ENCODE measurements at regions not wholly inside any gene's neighbourhood (a gene's known extent, or its start where the extent isn't known, plus 50 kb on each side); places are given as distances from the start of the nearest gene placed in this dataset.
"Not testable (repeated sequence)": the region's sequence is repeated elsewhere in the genome, so short reads cannot be mapped to it uniquely, and the experiment has no call there.

DNA sequence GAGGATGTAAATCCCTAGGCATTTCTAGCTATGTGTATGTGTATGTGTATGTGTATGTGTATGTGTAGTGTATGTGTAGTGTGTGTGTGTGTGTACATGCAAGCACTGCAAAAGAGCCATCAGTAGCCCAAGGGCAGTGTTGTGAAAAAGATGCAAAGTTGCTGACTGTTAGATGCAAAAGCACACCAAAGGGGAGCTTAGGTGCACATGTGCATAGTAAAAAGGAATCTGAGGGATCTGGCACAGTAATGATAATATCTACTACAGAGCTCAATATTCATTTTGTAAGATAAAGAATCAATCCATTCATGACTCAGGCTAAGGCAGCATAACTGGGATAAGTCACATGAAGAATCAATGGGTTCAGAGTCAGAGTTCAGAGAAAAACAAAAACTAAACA, 80.2 kb downstream of the TMEM47 start:
- no peak for DNase-seq (ENCODE audit: low spot score)
- intact Hi-C loops (cut with DNase I) = no loop called here

DNA sequence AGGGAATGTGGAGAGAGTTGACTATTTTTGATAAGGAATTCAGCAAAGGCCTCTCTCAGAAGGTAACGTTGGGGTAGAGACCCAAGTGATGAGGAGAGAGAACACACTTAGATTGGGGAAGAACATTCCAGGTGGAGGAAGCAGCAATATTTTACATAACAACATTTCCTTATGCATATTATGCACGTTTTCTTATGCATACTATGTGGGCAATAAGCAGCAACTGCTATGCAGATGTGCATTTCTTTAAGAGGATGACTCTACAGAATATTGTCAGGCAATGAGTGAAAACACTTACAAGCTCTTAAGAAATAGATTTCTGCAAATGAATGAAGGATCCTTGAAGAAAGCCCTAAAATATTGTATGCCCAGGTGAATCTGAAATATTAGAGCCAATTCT, 91.1 kb downstream of the TMEM47 start:
- no peak for DNase-seq (ENCODE audit: low spot score)
- intact Hi-C loops (cut with DNase I) = no loop called here

DNA sequence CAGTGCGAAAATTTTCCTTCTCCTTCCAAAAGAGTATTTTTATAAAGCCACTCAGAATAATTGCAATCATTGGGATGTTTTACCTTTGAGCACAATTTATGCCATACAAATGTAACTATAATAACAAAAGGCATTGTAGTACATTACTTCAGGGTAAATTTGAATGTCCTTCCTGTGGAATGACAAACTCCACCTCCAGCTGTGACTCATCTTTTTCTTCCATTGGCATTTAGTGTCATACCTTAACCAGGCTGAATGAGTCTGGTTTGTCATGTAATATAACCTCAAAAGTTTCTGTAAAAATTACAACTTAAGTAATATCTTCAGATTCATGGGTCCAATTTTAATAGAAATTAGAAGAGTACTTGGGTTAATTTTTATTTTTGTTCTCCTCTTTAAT, 93.3 kb downstream of the TMEM47 start:
- intact Hi-C loops (cut with DNase I) = no loop called here
- no peak for DNase-seq (ENCODE audit: low spot score)

GRCh38 chrX:34563061-34563460, 94.0 kb downstream of the TMEM47 start:
- intact Hi-C loops (cut with DNase I) = no loop called here
- no peak for DNase-seq (ENCODE audit: low spot score)

- intact Hi-C loops (cut with DNase I) = no loop called here
- DNase-seq (ENCODE audit: low spot score) = no peak
These were observed 95.1 kb downstream of the TMEM47 start for GRCh38 chrX:34562006-34562405.

GRCh38 chrX:34560180-34560579, 96.9 kb downstream of the TMEM47 start:
- intact Hi-C loops (cut with DNase I) = no loop called here
- DNase-seq (ENCODE audit: low spot score) = no peak

DNA sequence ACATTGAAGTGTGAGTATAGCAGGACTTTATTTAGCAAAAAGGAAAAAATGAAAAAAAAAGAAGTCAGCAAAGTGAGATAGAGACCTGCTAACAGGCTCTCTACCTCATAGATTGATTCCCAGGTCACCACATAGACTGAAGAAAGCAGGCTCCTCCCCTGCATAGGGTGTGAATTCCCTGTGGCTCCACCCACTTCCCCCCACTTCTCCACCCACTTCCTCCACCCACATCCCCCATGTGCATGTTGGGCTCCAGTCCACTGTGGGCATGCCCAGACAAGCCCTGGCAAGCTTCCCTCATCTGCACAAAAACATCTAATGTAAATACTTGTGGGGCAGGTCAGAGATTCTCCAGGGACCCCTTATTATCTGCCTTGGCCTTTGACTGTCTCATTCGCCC, 97.8 kb downstream of the TMEM47 start:
- intact Hi-C loops (cut with DNase I) = no loop called here
- DNase-seq (ENCODE audit: low spot score) = no peak

- no peak for DNase-seq (ENCODE audit: low spot score)
- intact Hi-C loops (cut with DNase I) = no loop called here
These were observed 99.4 kb downstream of the TMEM47 start for GRCh38 chrX:34557733-34558132.

- DNase-seq (ENCODE audit: low spot score) = no peak
- intact Hi-C loops (cut with DNase I) = no loop called here
These were observed 101.6 kb downstream of the TMEM47 start for GRCh38 chrX:34555481-34555880.

GRCh38 chrX:34546366-34546765, 110.7 kb downstream of the TMEM47 start:
- DNase-seq (ENCODE audit: low spot score) = no peak
- intact Hi-C loops (cut with DNase I) = no loop called here

DNA sequence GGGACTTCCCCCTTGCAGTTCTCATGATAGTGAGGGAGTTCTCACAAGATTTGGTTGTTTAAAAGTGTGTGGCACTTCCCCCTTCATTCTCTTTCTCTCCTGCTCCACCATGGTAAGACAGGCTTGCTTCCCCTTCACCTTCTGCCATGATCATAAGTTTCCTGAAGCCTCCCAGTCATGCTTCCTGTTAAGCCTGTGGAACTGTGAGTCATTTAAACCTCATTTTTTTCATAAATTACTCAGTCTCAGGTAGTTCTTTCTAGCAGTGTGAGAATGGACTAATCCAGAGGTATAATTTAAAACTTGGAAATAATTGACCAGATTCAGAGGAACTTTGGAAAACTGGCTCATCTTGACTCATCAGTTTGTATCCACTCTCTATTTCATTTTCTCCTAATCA, 129.0 kb downstream of the TMEM47 start:
- DNase-seq (ENCODE audit: low spot score) = no peak
- intact Hi-C loops (cut with DNase I) = no loop called here

- intact Hi-C loops (cut with DNase I) = no loop called here
- no peak for DNase-seq (ENCODE audit: low spot score)
These were observed 135.5 kb downstream of the TMEM47 start for GRCh38 chrX:34521563-34521962.

DNA sequence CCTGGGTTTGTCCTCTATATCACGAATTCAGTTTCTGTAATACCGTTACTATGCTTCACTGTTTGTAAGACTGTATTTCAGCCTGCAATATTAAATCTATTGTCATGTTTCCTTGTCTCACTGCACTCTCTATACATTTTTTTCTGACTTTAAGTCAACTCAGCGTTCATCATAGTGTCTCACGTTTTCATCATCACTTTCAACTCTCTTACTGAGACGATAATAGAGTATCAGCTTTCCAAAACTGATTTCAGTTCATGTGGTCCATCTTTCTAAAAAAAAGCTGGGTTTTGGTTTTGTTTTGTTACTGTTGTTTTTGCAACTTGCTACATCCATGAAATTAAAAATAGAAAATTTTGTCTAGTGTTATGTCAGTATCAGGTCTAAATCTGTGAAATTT, 147.7 kb downstream of the TMEM47 start:
- intact Hi-C loops (cut with DNase I) = no loop called here
- no peak for DNase-seq (ENCODE audit: low spot score)

- no peak for DNase-seq (ENCODE audit: low spot score)
- intact Hi-C loops (cut with DNase I) = no loop called here
These were observed 154.0 kb downstream of the TMEM47 start for GRCh38 chrX:34503119-34503518.

DNA sequence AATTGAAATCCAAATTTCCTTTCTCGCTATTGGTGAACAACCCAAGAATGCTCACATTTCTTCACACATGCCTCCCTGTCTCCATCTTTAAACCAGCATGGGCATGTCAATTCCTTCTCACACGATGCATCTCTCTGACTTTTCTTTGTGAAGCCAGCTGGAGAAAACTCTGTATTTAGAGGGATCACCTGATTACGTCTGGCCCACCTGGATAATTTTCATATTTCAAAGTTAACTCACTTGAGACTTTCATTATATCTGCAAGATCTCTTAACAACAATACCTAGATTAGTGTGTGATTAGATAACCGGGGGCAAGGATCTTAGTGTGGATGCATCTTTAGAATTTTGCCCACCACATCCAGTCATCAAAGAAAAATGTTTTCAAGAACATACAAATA, 164.0 kb downstream of the TMEM47 start:
- DNase-seq (ENCODE audit: low spot score) = no peak
- intact Hi-C loops (cut with DNase I) = no loop called here

GRCh38 chrX:34491126-34491525, 166.0 kb downstream of the TMEM47 start:
- intact Hi-C loops (cut with DNase I) = no loop called here

DNA sequence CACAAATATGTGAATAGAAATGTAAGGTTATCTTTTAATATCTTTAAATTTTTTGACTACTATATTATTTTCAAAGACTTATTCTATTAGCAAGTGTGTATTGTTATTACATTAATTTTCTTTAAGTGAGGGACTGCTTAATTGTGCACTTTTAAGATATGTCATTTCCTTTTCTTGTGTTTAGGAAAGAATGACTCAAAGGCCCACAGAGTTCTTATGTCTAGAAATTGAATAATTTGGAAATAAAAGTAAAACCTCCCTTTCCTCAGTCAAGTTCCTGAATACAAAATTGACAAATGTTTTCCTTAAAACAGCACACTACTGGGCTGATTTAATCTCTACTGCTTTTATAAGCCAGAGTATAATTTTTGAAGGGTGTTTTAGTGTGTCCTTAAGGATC, 169.7 kb downstream of the TMEM47 start:
- no peak for DNase-seq (ENCODE audit: low spot score)

More at GRCh38 chrX:34491126-34491525, 166.0 kb downstream of the TMEM47 start:
- no peak for DNase-seq (ENCODE audit: low spot score)

GRCh38 chrX:34483980-34484379, 173.1 kb downstream of the TMEM47 start:
- intact Hi-C loops (cut with DNase I) = no loop called here
- no peak for DNase-seq (ENCODE audit: low spot score)

More for the DNA sequence above, 169.7 kb downstream of the TMEM47 start:
- intact Hi-C loops (cut with DNase I) = no loop called here

DNA sequence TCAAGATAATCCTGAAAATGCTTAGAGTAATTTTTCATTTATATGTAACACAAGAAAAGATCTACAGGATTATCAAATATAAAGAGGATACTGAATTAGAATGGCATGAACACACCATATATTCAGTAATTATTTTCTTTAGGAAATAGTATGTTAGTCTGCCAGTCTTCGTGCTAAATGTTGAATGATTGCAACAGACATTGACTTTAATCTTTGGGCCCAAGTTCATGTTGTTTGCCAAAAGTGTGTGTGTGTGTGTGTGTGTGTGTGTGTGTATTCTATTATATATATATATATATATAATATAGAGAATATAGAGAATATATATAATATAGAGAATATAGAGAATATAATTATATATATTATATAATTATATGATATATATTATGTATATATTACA, 186.6 kb downstream of the TMEM47 start:
- no peak for DNase-seq (ENCODE audit: low spot score)
- intact Hi-C loops (cut with DNase I) = no loop called here

- intact Hi-C loops (cut with DNase I) = no loop called here
These were observed 189.6 kb downstream of the TMEM47 start for GRCh38 chrX:34467437-34467836.

DNA sequence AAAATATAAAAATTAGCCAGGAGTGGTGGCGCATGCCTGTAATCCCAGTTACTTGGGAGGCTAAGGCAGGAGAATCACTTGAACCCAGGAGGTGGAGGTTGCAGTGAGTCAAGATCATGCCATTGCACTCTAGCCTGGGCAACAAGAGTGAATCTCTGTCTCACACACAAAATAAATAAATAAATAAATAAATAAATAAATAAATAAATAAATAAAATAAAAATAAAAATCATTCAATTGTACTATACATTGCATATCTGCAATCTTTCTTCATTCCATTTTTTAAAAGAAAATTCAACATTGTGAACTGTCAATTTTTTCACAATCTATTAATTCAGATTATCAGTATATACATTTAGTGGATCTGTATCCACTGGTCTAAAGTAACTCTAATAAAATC, 193.9 kb downstream of the TMEM47 start:
- DNase-seq (ENCODE audit: low spot score); intact Hi-C loops (cut with DNase I): not testable (repeated sequence)

More at GRCh38 chrX:34467437-34467836, 189.6 kb downstream of the TMEM47 start:
- no peak for DNase-seq (ENCODE audit: low spot score)

- peak; percentile 41 for DNase-seq (ENCODE audit: low spot score)
- intact Hi-C loops (cut with DNase I) = not testable (repeated sequence)
These were observed 199.2 kb downstream of the TMEM47 start for GRCh38 chrX:34457850-34458249.

Data from posterior vena cava (tissue), 2 donors.